ENCODE measurements at regions not wholly inside any gene's neighbourhood (a gene's known extent, or its start where the extent isn't known, plus 50 kb on each side); places are given as distances from the start of the nearest gene placed in this dataset.

GRCh38 chr12:87234898-87235297, 794.3 kb downstream of the C12orf50 start:
- Histone ChIP-seq H4K8ac (replicated peaks; ENCODE audit: insufficient read length, low read depth, low read length) (no peak overlapping the region), H3K9me3 (ENCODE audit: control insufficient read depth, low read depth, low read length) (no peaks in the 10 kb centered on the region), H2AFZ (ENCODE audit: low read length) (no peak overlapping the region), H3K23ac (ENCODE audit: insufficient read length, low read depth, low read length) (no peak overlapping the region), H3K56ac (ENCODE audit: insufficient read length, low read depth, low read length) (no peak overlapping the region), H3K27me3 (ENCODE audit: insufficient read depth, low read length) (no peaks in the 10 kb centered on the region), H3K23me2 (ENCODE audit: insufficient read length, low read depth, low read length, poor library complexity, severe bottlenecking) (no peaks in the 10 kb centered on the region), H4K20me1 (ENCODE audit: control insufficient read depth, insufficient read depth, insufficient read length) (no peaks in the 10 kb centered on the region), H3T11ph (ENCODE audit: low read length) (no peak overlapping the region), H3K79me2 (ENCODE audit: insufficient read depth, low read length) (no peaks in the 10 kb centered on the region), H3K4me2 (ENCODE audit: insufficient read depth, insufficient read length, low read length) (no peak overlapping the region), H2BK5ac (ENCODE audit: insufficient read length, low read length) (no peak overlapping the region), H3K9ac (ENCODE audit: extremely low read depth, insufficient read length, low read length) (no peak overlapping the region), H3K79me1 (ENCODE audit: insufficient read depth, low read depth, low read length, poor library complexity, severe bottlenecking) (no peaks in the 10 kb centered on the region), H2BK120ac (ENCODE audit: low read depth, low read length, poor library complexity, severe bottlenecking) (no peak overlapping the region), H3K4me1 (ENCODE audit: insufficient read depth, low read length) (no peaks in the 10 kb centered on the region), H4K91ac (ENCODE audit: insufficient read length, low read depth, low read length) (no peak overlapping the region), H3K14ac (ENCODE audit: insufficient read depth, low read length) (no peak overlapping the region), H3K27ac (ENCODE audit: insufficient read length, low read depth, low read length) (no peak overlapping the region), H2AK5ac (ENCODE audit: insufficient read length, low read length) (no peak overlapping the region), H3K18ac (ENCODE audit: insufficient read length, low read depth, low read length) (no peak overlapping the region), H4K5ac (ENCODE audit: insufficient read length, low read depth, low read length) (no peak overlapping the region), H2BK20ac (ENCODE audit: low read depth, low read length, poor library complexity, severe bottlenecking) (no peak overlapping the region), H3K4ac (ENCODE audit: low read depth, low read length) (no peak overlapping the region), H2BK12ac (ENCODE audit: insufficient read length, low read depth, low read length) (no peak overlapping the region), H2BK15ac (ENCODE audit: low read depth, low read length) (no peak overlapping the region)
- Mint-ChIP-seq H3K9me3 (no peaks in the 10 kb centered on the region), H3K4me3 (no peak overlapping the region), H3K27me3 (ENCODE audit: low read depth) (no peaks in the 10 kb centered on the region), H3K36me3 (ENCODE audit: insufficient read depth in 1 of 3, low read depth in 3 of 3) (no peaks in the 10 kb centered on the region), H3K27ac (no peak overlapping the region), H3K4me1 (no peaks in the 10 kb centered on the region)
- no CpG with 5 or more reads among the region's 1 CpG for WGBS (ENCODE audit: extremely low coverage, insufficient read length, low lambda C conversion rate)
- TF ChIP-seq, protein P1, sequence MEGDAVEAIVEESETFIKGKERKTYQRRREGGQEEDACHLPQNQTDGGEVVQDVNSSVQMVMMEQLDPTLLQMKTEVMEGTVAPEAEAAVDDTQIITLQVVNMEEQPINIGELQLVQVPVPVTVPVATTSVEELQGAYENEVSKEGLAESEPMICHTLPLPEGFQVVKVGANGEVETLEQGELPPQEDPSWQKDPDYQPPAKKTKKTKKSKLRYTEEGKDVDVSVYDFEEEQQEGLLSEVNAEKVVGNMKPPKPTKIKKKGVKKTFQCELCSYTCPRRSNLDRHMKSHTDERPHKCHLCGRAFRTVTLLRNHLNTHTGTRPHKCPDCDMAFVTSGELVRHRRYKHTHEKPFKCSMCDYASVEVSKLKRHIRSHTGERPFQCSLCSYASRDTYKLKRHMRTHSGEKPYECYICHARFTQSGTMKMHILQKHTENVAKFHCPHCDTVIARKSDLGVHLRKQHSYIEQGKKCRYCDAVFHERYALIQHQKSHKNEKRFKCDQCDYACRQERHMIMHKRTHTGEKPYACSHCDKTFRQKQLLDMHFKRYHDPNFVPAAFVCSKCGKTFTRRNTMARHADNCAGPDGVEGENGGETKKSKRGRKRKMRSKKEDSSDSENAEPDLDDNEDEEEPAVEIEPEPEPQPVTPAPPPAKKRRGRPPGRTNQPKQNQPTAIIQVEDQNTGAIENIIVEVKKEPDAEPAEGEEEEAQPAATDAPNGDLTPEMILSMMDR (conservative IDR thresholded peaks at IDR 0.05) = no peak
- DNase-seq = no peak
